GM21528 (cell line): ENCODE measurements at regions not wholly inside any gene's neighbourhood (a gene's known extent, or its start where the extent isn't known, plus 50 kb on each side); places are given as distances from the start of the nearest gene placed in this dataset.

ENCODE experiments used
- ATAC-seq: cut with Tn5 transposase; IDR thresholded peaks from one replicate; pipeline ENCODE4 v1.9.1; 2021; ENCODE audit warnings: mild to moderate bottlenecking, moderate library complexity; ENCODE audit not compliant: unreplicated experiment, low FRiP score

DNA sequence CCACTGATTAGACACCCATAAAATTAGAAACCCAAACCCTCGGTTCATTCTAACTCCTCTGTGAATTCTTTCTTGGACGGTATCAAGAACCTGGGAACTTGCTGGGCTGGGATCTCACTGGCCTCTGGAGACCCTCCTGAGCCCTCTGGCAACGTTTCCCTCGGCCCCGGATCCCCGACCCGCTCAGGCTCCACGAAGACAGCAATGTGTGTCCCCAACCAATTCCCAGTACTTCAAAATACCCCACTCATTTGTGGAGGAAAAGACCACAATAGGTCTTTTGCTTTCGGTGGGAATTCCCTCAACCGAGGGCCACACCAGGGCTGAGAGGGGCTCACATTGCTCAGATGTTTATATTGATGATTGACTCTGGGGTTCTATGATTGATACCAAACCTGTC, 117.9 kb upstream of the PRR20G start:
- no peak for ATAC-seq

DNA sequence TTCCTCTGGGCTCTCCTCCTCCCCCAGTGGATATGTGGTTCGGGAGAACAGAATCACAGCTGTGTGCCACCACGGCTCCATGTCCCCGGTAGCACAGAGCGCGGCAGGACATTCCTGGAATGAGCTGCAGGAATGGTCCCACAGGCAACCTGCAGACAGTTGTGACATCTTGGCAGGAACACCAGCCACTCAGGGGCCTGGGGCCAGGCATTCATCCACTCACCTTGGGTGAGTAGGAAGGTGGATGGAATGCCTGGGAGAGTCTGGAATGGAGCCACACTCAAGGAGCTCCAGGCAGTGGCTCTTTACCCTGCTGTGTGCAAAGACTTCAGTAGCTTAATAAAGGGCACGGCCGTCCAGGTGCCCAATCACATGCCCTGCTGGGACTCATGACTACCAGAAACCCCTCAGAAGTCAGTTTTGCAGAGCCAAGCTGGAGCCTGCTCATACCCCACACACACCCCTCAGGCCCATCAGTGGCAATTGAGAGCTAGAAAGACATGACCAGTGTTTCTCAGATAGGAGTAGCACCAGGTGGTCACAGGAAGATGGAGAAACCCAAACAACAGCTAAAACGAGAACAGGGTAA, 117.3 kb upstream of the PRR20G start:
- no peak for ATAC-seq

DNA sequence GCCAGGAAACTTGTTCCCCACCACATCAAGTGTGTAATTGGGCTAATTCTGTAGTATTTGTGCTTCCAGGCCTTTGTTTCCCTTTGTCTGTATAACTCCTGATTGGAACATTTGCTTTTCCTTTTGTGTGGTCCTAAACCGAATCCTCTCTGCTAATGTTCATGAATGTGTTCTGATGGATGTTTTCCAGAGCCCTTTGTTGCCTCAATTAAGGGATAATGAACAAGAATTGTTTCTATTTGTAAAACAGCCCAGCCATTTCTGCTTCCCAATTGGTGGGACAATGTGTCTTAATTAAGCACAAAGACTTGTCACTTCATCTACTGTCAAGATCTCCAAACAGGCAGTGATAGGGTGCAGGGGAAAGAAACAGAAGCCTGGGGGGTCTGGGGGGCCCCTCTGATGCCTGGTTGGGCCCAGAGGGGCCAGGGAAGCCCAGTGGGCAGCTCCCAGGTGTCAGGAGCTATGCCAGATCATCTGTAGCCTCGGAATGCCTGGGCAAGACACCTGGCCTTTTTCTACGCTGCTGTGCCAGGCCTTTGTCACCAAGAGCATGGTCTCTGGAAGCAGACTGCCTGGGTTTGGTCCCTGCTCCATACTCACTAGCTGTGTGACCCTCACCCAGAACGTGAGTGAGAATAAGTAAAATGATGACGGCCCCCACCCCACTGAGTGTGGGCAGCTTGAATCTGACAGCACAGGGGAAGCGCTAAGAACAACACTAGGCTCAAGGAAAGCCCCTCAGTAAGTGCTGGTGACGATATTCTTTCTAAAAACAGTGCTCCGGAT, 116.6 kb upstream of the PRR20G start:
- ATAC-seq = no peak

DNA sequence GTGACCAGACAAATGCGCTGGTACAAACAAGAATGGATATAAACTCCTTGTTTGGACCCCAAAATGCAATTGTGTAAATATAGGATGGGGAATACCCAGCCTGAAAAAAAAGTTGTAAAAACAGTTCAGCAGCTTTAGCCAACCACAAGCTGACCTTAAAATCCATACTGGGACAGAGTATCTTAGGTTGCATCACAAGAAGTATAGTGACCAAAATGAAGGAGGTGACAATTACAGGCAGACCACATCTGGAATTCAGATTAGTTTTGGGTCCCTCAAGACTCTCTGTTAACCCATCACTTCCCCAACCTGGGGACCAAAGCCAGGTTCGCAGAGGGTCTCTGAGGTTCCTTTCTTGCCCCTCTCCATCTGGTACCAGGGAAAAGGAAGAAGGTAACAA, 115.9 kb upstream of the PRR20G start:
- no peak for ATAC-seq

DNA sequence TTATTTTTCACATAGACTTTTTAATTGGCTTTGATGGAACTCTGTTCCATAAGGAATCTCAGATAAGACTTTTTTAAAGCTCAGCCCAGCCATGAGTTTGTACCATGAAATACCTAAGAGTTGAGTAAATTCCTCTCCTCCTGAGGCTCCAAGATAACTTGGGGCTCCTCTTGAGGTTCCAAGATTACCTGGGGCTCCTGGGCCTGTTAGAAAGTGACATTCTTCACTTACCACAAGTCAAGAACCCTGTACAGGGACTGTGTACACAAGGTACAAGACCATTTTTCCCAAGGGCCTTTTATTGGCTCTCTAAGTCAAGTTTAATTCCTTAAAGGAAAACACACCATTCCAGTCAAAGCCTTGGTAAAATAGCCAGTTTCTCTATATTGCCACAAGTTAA, 111.3 kb upstream of the PRR20G start:
- ATAC-seq = no peak

DNA sequence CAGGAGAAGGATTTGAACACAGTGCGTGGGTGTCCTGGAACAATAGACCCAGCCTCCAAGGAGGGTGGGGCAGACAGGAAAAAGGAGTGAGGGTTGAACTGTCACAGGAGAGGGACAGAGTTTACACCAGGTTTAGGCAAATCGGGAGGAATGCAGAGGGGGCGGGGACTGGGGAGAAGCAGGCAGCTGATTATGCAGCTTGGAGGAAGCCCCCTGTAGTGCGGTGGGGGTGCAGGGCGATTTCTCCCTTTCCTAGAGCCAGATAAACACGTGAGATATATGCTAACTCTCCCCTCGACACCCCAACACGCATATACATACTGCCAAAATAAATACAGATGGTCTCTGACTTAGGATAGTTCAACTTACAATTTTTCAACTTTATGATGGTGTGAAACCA, 108.6 kb upstream of the PRR20G start:
- no peak for ATAC-seq

DNA sequence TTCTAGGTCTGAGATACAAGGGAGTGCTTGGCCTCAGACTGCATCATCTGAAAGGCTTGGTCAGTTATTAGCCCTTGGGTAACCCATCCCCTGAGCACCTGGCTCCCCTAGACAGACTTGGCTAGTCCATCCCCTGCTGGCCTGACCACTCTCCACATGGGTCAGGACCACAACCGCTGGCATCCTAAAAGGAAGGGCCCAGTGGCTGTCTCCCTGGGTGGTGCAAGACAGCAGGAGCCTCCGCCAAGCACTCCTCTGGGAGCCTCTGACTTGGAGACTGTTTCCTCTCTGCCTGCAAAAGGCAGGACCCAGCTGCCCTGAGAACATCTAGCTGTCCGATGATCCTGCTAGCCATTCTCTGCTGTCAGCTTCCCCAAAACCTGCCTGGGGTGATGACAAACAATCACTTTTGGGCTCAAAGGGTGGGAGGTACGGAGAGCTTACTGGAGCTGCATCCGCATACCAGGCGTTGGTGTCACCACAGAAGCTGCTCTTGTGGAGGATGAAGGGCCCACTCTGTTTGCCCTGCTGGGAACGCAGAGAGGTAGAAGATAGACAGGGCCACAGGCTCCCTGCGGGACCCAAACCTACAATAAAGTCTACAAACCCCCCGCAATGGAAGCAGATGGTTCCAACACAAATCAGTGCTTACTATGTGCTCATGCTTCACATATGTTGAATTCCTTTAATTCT, 108.0 kb upstream of the PRR20G start:
- ATAC-seq = no peak

DNA sequence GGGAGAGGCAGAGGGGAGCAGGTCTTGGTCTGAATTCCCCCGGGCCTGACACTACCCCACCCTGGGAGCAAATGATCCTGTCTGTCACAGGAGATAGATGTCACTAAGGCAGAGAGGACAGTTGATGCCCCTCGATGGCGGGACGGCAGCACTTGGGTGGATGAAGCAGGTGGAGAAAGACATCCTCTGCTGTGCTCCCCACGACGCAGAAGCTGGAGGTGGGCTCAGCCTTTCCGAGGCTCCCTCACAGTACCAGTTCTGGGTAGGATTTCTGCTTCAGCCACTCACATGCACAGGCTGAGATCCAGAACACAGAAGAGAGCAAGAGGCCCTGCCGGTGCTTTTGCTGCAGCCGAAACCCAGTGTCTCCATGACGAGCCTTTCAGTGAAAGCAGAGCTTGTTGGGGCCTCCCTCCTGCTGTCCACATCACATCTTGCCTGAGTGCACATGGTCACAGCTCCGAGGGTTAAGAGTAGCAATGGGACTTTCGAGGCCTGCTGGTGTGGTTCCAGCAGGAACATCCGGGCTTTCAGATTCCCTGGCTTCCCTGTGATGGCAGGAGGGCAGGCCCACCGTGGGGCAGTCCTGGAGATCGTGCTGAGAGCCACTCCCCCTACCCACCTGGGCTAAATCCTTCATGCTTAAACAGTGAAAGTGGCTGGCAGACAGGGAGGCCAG, 107.3 kb upstream of the PRR20G start:
- no peak for ATAC-seq

DNA sequence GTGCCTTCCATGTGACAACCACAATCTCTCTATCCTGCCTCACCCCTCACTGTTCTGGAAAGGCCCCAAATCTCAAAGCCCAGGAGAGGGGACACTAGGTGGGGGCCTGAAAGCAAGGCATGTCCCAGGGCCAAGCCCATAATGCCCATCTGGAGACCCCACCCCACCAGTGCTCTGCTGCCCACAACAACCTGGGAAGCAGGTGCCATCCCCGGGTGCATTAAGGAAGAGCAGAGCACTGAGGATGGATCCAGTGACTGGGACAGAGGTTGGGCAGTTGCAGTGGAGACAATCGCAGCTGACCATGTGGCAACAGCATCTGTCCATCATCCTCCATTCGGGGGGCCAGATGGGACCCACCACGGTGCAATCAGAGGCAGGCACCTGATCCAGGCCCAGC, 106.2 kb upstream of the PRR20G start:
- no peak for ATAC-seq

DNA sequence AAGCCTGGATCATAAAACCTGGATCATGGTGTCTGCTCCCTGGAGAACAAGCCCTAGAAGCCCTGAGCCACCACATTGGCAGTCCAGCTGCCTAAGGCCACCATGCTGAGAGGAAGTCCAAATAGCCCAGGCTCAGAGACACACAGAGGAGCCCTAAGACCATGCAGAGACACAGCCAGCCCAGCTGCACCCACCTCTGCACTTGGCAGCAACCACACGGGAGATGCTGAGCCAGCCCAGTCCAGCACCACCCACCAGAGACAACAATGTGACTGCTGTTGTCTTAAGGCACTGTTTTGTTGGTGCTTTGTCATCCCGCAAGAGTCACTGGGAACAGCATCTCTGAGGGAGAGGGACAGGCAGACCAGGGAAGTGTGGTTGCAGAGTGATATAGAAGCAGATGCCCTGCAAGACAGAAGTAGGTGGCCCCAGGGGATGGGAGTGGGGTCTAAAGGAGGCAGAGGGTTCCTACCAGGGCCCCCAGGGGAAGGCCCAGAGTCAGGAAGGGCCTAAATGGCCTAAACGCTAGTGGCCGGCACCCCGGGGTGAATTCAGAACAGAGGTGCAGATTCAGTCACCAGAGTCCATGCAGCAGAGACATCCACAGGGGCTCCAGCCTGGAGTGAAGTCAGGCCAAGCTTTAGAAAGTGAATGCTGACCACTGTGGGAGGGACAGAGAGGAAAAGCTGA, 105.4 kb upstream of the PRR20G start:
- ATAC-seq = no peak

DNA sequence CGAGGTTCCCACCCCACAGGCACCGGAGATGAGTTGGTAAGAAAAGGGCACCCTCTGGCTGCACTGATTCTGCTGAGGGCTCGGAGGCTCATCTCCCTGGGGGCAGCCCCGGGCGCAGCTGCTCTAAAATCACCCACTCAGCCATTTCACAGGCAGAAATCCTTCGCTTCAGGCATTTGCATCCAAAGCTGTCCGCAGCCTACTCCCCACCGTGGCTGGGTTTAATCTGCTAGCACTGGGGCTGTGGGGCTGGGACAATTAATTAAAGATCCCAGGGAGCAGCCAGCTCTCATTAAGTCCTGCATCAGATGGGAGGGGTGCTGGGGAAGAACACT, 104.3 kb upstream of the PRR20G start:
- ATAC-seq = no peak

DNA sequence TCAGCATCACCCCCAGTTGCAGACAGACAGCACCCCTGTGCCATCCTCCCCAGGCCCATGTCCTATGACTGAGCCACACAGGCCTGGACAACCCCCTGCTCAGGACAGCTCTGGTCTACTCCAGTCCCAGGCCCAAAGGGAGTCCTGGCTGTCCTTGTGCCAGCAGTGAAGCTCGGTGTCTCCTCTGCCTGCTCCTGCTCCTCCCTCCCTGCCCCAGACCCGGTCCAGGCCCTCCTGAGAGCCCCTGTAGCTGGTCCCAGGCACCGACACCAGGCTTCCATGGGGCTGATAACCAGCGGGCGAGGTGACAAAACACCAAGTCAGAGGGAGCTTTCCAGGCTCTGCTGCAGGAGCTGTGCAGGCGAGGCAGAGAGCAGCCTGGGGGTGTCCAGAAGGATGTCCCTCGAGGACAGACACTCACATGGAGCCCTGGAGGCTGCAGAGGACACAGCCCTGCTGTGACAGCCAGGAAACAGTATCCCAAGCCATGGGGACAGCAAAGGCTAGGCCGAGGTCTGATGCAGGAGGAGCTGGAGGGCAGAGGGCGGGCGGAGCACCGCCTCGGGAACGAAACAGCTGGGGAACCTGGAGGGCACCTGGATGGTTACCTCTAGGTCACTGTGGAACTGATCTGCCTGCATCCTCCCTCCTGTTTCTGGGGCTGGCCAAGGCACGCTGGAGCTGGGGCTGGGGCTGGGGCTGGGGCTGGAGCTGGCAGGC, 103.8 kb upstream of the PRR20G start:
- no peak for ATAC-seq

DNA sequence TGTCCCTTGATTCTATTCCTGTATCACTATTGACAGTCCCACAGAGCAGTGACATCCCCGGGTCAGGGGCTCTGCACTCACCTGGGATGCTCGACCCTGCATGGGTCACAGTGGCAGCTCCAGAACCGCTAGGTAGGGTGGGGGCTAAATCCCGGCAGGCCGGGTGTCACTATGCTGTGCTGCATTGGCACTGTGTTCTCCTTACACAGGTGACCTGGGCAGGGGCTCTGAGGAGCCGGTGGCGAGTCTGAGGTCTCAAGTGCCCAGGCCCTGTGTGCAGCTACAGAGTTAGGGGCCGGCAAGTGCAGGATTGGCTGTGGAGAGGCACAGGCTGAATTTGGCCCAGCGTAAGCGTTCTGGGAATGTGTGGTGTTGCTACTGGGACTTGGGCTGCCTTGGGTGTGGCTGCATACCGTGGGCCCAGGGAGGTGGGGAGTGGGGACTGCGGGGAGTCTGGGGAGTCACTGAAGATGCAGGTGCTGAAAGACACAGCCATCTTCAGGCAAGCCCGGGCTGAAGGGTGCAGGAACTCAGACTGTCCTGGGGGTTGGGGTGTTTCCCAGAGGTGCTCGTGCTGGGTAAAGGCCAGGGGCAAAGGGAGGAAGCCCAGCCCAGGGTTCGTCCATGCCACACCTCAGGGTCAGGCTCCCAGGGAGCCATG, 102.6 kb upstream of the PRR20G start:
- no peak for ATAC-seq

DNA sequence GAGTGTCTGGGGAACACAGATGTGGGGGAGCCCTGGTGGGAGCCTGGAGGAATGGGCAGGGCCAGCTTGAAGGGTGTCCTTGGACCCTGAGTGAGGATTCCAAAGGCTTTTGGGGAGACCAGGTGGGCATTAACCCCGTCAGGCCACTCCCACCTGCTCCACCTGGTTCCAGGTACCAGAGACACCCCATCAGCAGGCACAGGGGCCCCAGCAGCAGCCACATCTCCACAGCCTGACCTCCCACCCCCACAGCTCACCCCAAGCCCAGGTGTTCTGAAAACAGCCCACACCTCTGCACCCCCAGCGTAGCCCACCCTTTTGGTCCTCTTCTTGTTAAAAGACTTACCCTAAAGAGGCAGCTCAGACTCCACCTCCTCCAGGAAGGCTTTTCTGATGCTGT, 102.1 kb upstream of the PRR20G start:
- no peak for ATAC-seq

DNA sequence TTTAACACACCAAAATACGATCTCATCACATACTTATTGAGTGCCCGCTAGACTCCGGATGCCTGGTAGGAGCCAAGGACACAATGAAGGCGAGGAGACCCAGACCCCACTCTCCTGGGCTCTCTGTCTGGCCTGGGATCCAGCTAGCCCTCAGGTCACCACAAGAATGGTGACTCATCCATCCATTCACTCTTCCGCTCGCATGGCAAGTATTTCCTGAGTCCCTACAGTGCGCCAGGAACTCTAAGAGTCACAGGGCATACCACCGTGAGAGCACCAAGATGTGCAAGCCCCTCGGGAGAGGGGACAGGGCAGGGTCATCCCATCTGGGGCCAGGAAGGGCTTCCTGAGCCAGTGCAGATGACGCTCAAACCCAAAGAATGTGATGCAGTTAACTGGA, 101.6 kb upstream of the PRR20G start:
- no peak for ATAC-seq

DNA sequence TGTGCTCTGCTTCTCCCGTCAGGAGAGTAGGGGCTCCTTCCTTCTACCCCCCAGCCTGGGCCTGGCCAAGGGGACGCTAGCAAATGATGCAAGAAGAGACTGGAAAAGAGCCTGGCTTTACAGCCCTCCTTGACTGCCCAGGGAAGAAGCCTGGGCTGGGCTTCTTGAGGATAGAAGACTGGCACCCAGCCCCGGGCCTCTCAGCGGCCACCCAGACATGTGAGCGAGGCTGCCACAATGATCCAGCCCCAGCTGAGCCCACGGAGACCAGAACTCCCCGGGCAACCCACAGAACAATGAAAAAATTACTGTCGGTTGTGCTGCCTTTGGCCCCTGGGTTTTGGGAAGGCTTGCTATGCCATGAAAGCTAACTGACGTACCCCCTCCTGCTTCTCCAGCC, 100.6 kb upstream of the PRR20G start:
- ATAC-seq = no peak

DNA sequence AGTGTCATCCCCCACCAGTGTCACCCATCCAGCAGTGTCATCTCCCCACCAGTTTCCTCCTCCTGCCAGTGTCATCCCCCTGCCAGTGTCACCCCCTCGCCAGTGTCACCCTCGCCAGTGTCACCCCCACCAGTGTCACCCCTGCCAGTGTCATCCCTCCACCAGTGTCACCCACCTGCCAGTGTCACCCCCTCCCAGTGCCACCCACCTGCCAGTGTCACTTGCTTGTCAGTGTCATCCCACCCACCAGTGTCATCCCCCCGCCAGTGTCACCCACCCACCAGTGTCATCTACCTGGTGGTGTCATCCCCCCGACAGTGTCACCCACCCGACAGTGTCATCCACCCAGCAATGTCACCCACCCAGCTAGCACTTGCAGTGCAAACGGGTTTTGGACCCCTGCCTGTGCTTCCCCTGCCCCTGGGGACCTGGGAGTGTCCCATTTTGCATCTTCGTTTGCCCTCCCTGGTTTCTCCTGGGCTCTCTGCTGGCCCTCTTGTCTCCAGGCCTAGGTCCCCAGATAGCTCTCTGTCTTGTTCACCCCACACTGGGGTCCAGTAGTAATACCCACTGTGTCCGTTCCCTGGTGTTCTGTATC, 99.8 kb upstream of the PRR20G start:
- no peak for ATAC-seq

DNA sequence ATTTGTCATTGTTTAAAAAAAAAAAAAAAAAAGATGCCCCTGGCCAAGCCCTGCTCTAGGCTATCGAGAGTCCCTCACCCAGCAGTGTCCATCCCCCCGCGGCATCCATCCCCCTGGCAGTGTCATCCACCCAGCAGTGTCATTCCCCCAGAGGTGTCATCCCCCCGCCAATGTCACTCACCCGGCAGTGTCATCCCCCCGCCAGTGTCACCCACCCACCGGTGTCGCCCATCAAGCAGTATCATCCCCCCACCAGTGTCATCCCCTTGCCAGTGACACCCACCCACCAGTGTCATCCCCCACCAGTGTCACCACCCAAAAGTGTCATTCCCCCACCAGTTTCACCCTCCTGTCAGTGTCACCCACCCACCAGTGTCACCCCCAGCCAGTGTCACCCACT, 99.3 kb upstream of the PRR20G start:
- ATAC-seq = no peak

DNA sequence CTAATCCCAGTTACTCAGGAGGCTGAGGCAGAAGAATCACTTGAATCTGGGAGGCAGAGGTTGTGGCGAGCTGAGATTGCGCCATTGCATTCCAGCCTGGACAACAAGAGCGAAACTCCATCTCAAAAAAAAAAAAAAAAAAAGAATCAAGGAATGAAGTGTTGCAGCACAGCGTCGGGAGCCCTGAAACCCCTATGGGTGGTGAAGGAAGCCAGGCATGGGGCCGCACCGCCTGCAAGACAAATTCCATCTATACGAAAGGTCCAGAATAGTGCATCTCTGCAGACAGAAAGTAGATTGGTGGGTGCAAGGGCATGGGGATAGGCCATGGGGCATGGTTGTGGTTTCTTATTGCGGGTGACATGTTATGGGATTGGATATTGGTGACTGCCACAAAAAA, 98.6 kb upstream of the PRR20G start:
- ATAC-seq = no peak

DNA sequence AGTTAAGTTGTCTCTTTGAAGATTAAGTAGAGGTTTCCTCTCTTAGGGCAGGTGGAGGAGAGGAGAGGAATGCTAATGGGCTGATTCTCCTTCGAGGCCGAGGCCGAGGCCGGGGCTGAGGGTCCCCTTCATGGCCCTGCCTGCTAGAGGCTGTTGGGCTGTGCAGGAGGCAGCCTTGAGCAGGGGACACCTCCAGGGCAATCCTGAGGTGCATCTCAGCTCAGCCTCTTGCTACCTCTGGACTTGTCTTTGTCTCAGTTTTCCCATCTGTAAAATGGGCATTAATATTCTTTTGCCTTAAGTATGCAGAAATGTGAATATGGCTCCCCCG, 97.7 kb upstream of the PRR20G start:
- ATAC-seq = no peak
